Uterus (tissue), 3 donors: ENCODE measurements at regions not wholly inside any gene's neighbourhood (a gene's known extent, or its start where the extent isn't known, plus 50 kb on each side); places are given as distances from the start of the nearest gene placed in this dataset.
"Not testable (repeated sequence)": the region's sequence is repeated elsewhere in the genome, so short reads cannot be mapped to it uniquely, and the experiment has no call there.

ENCODE experiments used
- DNase-seq, 2 donors: peaks; one replicate each; pipeline ENCODE4 v3.0.0-alpha.2; 2019 to 2020
- H3K27ac ChIP-seq, 2 donors: fragments of 200-600 bp; sonication (generic); 1 replicate in 1 of 2; 2 replicates in 1 of 2; pipeline ENCODE4 v1.5.1; 2016 to 2018
- H3K27me3 ChIP-seq, 2 donors: fragments of 200-600 bp; sonication (generic); one replicate each; pipeline ENCODE4 v1.5.1; 2018 to 2019; ENCODE audit warnings: control low read depth in 1 of 2
- H3K36me3 ChIP-seq, 2 donors: fragments of 200-600 bp; sonication (generic); one replicate each; pipeline ENCODE4 v1.5.1; 2019; ENCODE audit warnings: control low read depth in 1 of 2
- H3K4me1 ChIP-seq, 2 donors: fragments of 200-600 bp; sonication (generic); one replicate each; pipeline ENCODE4 v1.5.1; 2018 to 2019; ENCODE audit warnings: control low read depth in 1 of 2
- H3K4me3 ChIP-seq, 2 donors: fragments of 200-600 bp; sonication (generic); 1 replicate in 1 of 2; 2 replicates in 1 of 2; pipeline ENCODE4 v1.5.1; 2018 to 2019; ENCODE audit warnings: mild to moderate bottlenecking in 1 of 2
- H3K9me3 ChIP-seq, 2 donors: fragments of 200-600 bp; sonication (generic); one replicate each; pipeline ENCODE4 v1.5.1; 2019; ENCODE audit warnings: control low read depth in 1 of 2
- CTCF ChIP-seq, 4 experiments: fragments of 200-600 bp in 2 of 4; fragments of 450-650 bp in 2 of 4; sonication (generic) in 2 of 4; IDR thresholded peaks; one replicate each; pipeline ENCODE4 v1.5.1; 2016 to 2019; ENCODE audit warnings: antibody characterized with exemption in 4 of 4, mild to moderate bottlenecking in 2 of 4, moderate library complexity in 1 of 4
- POLR2A ChIP-seq, 2 donors: fragments of 450-650 bp; IDR thresholded peaks; one replicate each; pipeline ENCODE4 v1.6.1; 2016; ENCODE audit warnings: antibody characterized with exemption in 2 of 2, mild to moderate bottlenecking in 1 of 2, moderate library complexity in 1 of 2
- intact Hi-C: fragments of 100-400 bp; cut with DNase I; formaldehyde crosslinking; loops from one replicate; pipeline ENCODE4 v1.15.1; 2023; ENCODE audit warnings: low total_unique reads
- donor health status: DM: yes; HTN: yes; CAD: no.

- H3K9me3 ChIP-seq, result no peaks in the 10 kb centered on the region
- H3K27ac ChIP-seq, result no peak overlapping the region
- DNase-seq, result no peak
- TF ChIP-seq POLR2A (IDR thresholded peaks at IDR 0.05) (no peak), CTCF (IDR thresholded peaks at IDR 0.05) (no peak)
- H3K4me3 ChIP-seq, result no peak overlapping the region
- intact Hi-C loops, result no loop called here
- no peaks in the 10 kb centered on the region for H3K4me1 ChIP-seq
- no peaks in the 10 kb centered on the region for H3K27me3 ChIP-seq
- no peaks in the 10 kb centered on the region for H3K36me3 ChIP-seq
Observed at GRCh38 chr5:152730176-152730575, 325.1 kb upstream of the NMUR2 start.

DNA sequence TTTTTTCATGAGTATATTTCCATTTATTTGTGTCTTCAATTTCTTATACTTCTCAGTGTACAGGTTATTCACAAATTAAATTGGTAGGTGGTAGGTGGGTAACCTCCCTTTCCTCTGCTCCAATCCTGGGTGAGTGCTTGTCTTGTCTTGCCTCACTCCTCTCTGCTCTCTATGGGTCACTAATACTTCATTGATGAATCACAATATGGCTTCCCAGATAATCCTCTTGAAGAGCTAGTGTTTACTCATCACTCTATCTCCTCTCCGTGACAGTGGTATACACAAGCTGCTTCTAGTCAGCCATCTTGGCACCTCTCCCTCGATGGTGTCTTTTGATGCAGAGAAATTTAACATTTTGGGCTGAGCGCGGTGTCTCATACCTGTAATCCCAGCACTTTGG, 331.8 kb upstream of the NMUR2 start:
- no peak for DNase-seq
- TF ChIP-seq POLR2A (IDR thresholded peaks at IDR 0.05) (no peak), CTCF (IDR thresholded peaks at IDR 0.05) (no peak)
- Histone ChIP-seq H3K9me3 (no peaks in the 10 kb centered on the region), H3K4me1 (no peaks in the 10 kb centered on the region), H3K4me3 (no peak overlapping the region), H3K36me3 (no peaks in the 10 kb centered on the region), H3K27ac (no peak overlapping the region), H3K27me3 (no peaks in the 10 kb centered on the region)
- intact Hi-C loops, result no loop called here

DNA sequence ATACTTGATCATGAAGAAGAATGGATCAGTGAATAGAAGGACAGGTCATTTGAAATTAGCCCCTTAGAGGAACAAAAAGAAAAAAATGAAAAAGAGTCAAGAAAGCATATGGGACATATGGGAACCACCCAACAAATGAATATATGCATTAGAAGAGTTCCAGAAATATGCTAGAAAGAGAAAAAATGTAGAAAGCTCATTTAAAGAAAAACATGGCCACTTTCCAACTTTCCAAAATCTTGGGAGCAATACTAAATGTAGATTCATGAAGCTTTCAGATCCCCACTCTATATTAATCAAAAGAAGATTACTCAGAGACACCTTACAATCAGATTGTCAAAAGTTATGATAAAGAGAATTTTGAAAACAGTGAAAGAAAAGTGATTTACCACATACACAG, 334.8 kb upstream of the NMUR2 start:
- Histone ChIP-seq H3K27me3 (no peaks in the 10 kb centered on the region), H3K4me3 (no peak overlapping the region), H3K9me3 (no peaks in the 10 kb centered on the region), H3K27ac (no peak overlapping the region), H3K36me3 (no peaks in the 10 kb centered on the region), H3K4me1 (no peaks in the 10 kb centered on the region)
- DNase-seq, result no peak
- TF ChIP-seq POLR2A (IDR thresholded peaks at IDR 0.05) (no peak), CTCF (IDR thresholded peaks at IDR 0.05) (no peak)
- intact Hi-C loops, result no loop called here

DNA sequence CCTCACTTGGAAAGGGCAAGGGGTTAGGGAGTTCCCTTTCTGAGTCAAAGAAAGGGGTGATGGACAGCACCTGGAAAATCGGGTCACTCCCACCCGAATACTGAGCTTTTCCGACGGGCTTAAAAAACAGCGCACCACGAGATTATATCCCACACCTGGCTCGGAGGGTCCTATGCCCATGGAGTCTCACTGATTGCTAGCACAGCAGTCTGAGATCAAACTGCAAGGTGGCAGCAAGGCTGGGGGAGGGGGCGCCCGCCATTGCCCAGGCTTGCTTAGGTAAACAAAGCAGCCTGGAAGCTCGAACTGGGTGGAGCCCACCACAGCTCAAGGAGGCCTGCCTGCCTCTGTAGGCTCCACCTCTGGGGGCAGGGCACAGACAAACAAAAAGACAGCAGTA, 336.0 kb upstream of the NMUR2 start:
- H3K36me3 ChIP-seq, H3K27ac ChIP-seq, H3K4me1 ChIP-seq, DNase-seq, H3K9me3 ChIP-seq, H3K4me3 ChIP-seq, intact Hi-C loops, H3K27me3 ChIP-seq: not testable (repeated sequence)

GRCh38 chr5:152787709-152788217, 382.7 kb upstream of the NMUR2 start:
- H3K4me1 ChIP-seq, intact Hi-C loops, H3K27ac ChIP-seq, H3K27me3 ChIP-seq, DNase-seq, H3K9me3 ChIP-seq, H3K36me3 ChIP-seq, H3K4me3 ChIP-seq: not testable (repeated sequence)

GRCh38 chr5:152801886-152802285, 396.8 kb upstream of the NMUR2 start:
- no peak for DNase-seq
- Histone ChIP-seq H3K36me3 (no peaks in the 10 kb centered on the region), H3K27ac (no peak overlapping the region), H3K4me1 (no peaks in the 10 kb centered on the region), H3K9me3 (no peaks in the 10 kb centered on the region), H3K4me3 (no peak overlapping the region), H3K27me3 (no peaks in the 10 kb centered on the region)
- TF ChIP-seq POLR2A (IDR thresholded peaks at IDR 0.05), result no peak
- TF ChIP-seq CTCF (IDR thresholded peaks at IDR 0.05), result no peak
- intact Hi-C loops, result no loop called here
